ENCODE measurements at regions not wholly inside any gene's neighbourhood (a gene's known extent, or its start where the extent isn't known, plus 50 kb on each side); places are given as distances from the start of the nearest gene placed in this dataset.

DNA sequence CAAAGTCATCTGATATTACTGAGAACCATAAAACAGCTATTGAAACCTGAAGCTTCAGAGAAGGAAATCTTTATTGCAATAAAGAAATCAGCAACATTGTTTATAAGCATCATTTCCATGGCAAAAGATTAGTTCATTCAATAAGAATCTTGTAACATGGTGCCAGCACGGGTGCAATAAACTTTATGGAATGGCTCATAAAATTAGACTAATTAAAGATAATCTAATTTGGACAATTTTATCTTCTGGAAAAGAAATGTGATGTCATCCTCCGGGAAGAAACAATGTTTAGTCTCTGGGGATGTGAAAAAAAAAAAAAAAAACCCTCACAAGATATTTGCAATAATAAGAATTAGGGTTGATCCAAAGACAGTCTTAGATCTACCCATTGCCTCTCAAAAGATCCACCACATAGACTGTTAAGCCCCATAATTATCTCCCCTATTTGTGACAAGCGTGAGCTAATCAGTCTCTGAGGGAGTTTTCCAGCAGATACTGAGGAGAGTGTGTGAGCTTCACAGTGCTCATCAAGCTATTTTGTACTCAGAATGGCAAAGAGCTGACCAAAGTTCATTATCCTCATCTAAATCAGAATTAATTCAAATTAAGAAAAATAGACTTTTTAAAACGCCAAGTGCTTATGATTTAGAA lies 297.0 kb upstream of the EDNRB start:
- Histone ChIP-seq H3K9me1 (replicated peaks; ENCODE audit: control insufficient read depth, extremely low read depth, insufficient read depth, low read length) (no peaks in the 10 kb centered on the region), H3K4me3 (replicated peaks in 1 of 3; ENCODE audit: insufficient read depth in 1 of 3, low read depth in 1 of 3, low read length in 3 of 3) (no peak overlapping the region), H3K4me2 (ENCODE audit: insufficient read depth, low read length) (no peak overlapping the region), H3K9me3 (replicated peaks; ENCODE audit: control insufficient read depth, insufficient read depth, low read length) (no peaks in the 10 kb centered on the region), H3K27ac (ENCODE audit: insufficient read depth, low read depth, low read length) (no peak overlapping the region), H3K79me2 (ENCODE audit: control insufficient read depth, insufficient read depth, low read length) (no peaks in the 10 kb centered on the region), H4K20me1 (replicated peaks; ENCODE audit: control insufficient read depth, extremely low read depth, insufficient read depth, low read length) (no peaks in the 10 kb centered on the region), H3K9ac (replicated peaks; ENCODE audit: extremely low read depth, insufficient read depth, low read length) (no peak overlapping the region), H3K27me3 (ENCODE audit: control insufficient read depth in 2 of 2, insufficient read depth in 2 of 2, low read length in 2 of 2) (peaks cover 0 to 18% of the 10 kb centered on the region in 2 experiments), H2AFZ (ENCODE audit: low read depth, low read length) (no peak overlapping the region), H3K4me1 (ENCODE audit: control insufficient read depth, extremely low read depth, insufficient read depth, low read length) (no peaks in the 10 kb centered on the region), H3K36me3 (ENCODE audit: control insufficient read depth in 2 of 2, extremely low read depth in 1 of 2, insufficient read depth in 2 of 2, low read length in 2 of 2) (no peaks in the 10 kb centered on the region)
- ChIA-PET CTCF (interaction anchor here (1.2 to 3.3 kb wide), 2 partner anchors 25 to 94 kb away, joined by 3 to 13 read pairs; no protein-coding TSS in a partner anchor), POLR2A (interaction anchor here (0.7 kb wide), 1 partner anchor 63 kb away, joined by 8 read pairs; no protein-coding TSS in a partner anchor)
- dilution Hi-C loops (cut with MboI; ENCODE audit: extremely low pct_ligation_motif_present, low sequenced_read_pairs) (no loop called here), intact Hi-C loops (cut with micrococcal nuclease) (no loop called here)
- TF ChIP-seq POLR2AphosphoS5 (IDR thresholded peaks at IDR 0.05; ENCODE audit: insufficient read depth, low read depth, low read length), result no peak
- TF ChIP-seq EZH2 (IDR thresholded peaks at IDR 0.05; ENCODE audit: borderline replicate concordance, low read depth, low read length, severe bottlenecking), result no peak
- BruUV-seq (replicated peaks), result no TSS peak
- FAIRE-seq (no peak), DNase-seq (ENCODE audit: low read depth, low spot score) (no peak)

DNA sequence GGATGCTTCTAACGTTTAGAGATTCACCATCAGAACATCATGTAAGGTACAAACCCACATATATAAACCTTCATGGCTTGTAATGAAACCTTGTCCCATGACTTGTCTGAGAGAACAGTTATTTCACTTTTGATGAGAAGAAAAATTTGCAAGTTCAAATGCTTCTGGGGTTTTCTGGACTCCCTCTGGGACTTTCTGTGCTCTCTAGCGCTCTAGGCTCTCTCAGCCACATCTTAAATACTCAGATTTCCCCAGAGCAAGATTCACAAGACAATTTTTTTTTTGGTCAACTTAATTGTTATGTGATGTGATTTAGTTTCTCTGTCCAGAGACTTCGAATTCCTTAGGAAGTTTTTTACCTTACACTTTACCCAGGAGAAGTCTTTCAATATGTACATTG lies 282.8 kb upstream of the EDNRB start:
- DNase-seq (ENCODE audit: low read depth, low spot score) (no peak), FAIRE-seq (no peak)
- dilution Hi-C loops (cut with MboI; ENCODE audit: extremely low pct_ligation_motif_present, low sequenced_read_pairs), result no loop called here
- Histone ChIP-seq H3K4me2 (ENCODE audit: insufficient read depth, low read length) (no peak overlapping the region), H3K27ac (ENCODE audit: insufficient read depth, low read depth, low read length) (no peak overlapping the region), H3K9me3 (replicated peaks; ENCODE audit: control insufficient read depth, insufficient read depth, low read length) (no peaks in the 10 kb centered on the region), H3K79me2 (ENCODE audit: control insufficient read depth, insufficient read depth, low read length) (no peaks in the 10 kb centered on the region), H4K20me1 (replicated peaks; ENCODE audit: control insufficient read depth, extremely low read depth, insufficient read depth, low read length) (no peaks in the 10 kb centered on the region), H3K9me1 (replicated peaks; ENCODE audit: control insufficient read depth, extremely low read depth, insufficient read depth, low read length) (no peaks in the 10 kb centered on the region), H3K36me3 (ENCODE audit: control insufficient read depth in 2 of 2, extremely low read depth in 1 of 2, insufficient read depth in 2 of 2, low read length in 2 of 2) (no peaks in the 10 kb centered on the region), H3K4me1 (ENCODE audit: control insufficient read depth, extremely low read depth, insufficient read depth, low read length) (no peaks in the 10 kb centered on the region), H3K4me3 (replicated peaks in 1 of 3; ENCODE audit: insufficient read depth in 1 of 3, low read depth in 1 of 3, low read length in 3 of 3) (no peak overlapping the region), H3K27me3 (ENCODE audit: control insufficient read depth in 2 of 2, insufficient read depth in 2 of 2, low read length in 2 of 2) (peaks cover 2 to 3% of the 10 kb centered on the region in 2 experiments), H2AFZ (ENCODE audit: low read depth, low read length) (no peak overlapping the region), H3K9ac (replicated peaks; ENCODE audit: extremely low read depth, insufficient read depth, low read length) (no peak overlapping the region)
- TF ChIP-seq GATA2 (IDR thresholded peaks at IDR 0.05; ENCODE audit: insufficient read depth, insufficient read length, low read depth, low read length) (no peak), POLR2AphosphoS5 (IDR thresholded peaks at IDR 0.05; ENCODE audit: insufficient read depth, low read depth, low read length) (no peak), MYC (IDR thresholded peaks at IDR 0.05; ENCODE audit: low read depth, low read length) (no peak), JUN (IDR thresholded peaks at IDR 0.05; ENCODE audit: borderline replicate concordance, insufficient read depth, insufficient read length, low read depth) (no peak), EZH2 (IDR thresholded peaks at IDR 0.05; ENCODE audit: borderline replicate concordance, low read depth, low read length, severe bottlenecking) (no peak)
- ChIA-PET CTCF (interaction anchor here (1.3 to 2.0 kb wide), 3 partner anchors 40 to 777 kb away, joined by 3 to 8 read pairs (median 6); no protein-coding TSS in a partner anchor), POLR2A (no interaction called here)
- no TSS peak for BruUV-seq (replicated peaks)
- intact Hi-C loops (cut with micrococcal nuclease), result no loop called here
